Aorta (tissue), 5 donors: ENCODE measurements at regions not wholly inside any gene's neighbourhood (a gene's known extent, or its start where the extent isn't known, plus 50 kb on each side); places are given as distances from the start of the nearest gene placed in this dataset.

Experiments used
- ATAC-seq: fragments of 200-7000 bp; cut with Tn5 transposase; one replicate; pipeline ENCODE4 v1.9.1; 2022; ENCODE audit warnings: moderate library complexity; ENCODE audit not compliant: low FRiP score
- DNase-seq, 2 donors: peaks; one replicate each; pipeline ENCODE4 v3.0.0-alpha.2; 2020
- H3K27ac ChIP-seq, 2 donors: one replicate each; pipeline ENCODE4 v1.5.1; 2013; ENCODE audit warnings: low read length in 2 of 2, mild to moderate bottlenecking in 2 of 2, moderate library complexity in 2 of 2, control low read depth in 1 of 2, inconsistent platforms in 1 of 2, low read depth in 1 of 2
- H3K27me3 ChIP-seq, 2 donors: one replicate each; pipeline ENCODE4 v1.6.1; 2013; ENCODE audit warnings: control low read depth in 1 of 2, low read length in 1 of 2, mild to moderate bottlenecking in 1 of 2, moderate library complexity in 1 of 2; ENCODE audit not compliant: insufficient read depth in 2 of 2, control insufficient read depth in 1 of 2
- H3K36me3 ChIP-seq, 2 donors: one replicate each; pipeline ENCODE4 v1.6.1; 2013; ENCODE audit warnings: control low read depth in 1 of 2, low read length in 1 of 2, mild to moderate bottlenecking in 1 of 2; ENCODE audit not compliant: insufficient read depth in 2 of 2, control insufficient read depth in 1 of 2
- H3K4me1 ChIP-seq, 2 donors: one replicate each; pipeline ENCODE4 v1.6.1; 2013; ENCODE audit warnings: low read length in 2 of 2, control low read depth in 1 of 2, mild to moderate bottlenecking in 1 of 2, moderate library complexity in 1 of 2; ENCODE audit not compliant: insufficient read depth in 2 of 2, control insufficient read depth in 1 of 2
- H3K4me3 ChIP-seq, 2 donors: one replicate each; pipeline ENCODE4 v1.5.1; 2013; ENCODE audit warnings: low read length in 2 of 2, control low read depth in 1 of 2, mild to moderate bottlenecking in 1 of 2
- H3K9me3 ChIP-seq: one replicate; pipeline ENCODE4 v1.6.1; 2013; ENCODE audit warnings: mild to moderate bottlenecking, low read length; ENCODE audit not compliant: control insufficient read depth
- WGBS, 2 donors: extraction: QIAGEN DNeasy Blood & Tissue Kit; methylation state at CpG; one replicate each; pipeline ENCODE4 v1.1.7; 2013; 5-methylcytosine and 5-hydroxymethylcytosine counted together
- intact Hi-C, 2 donors: fragments of 100-400 bp; cut with DNase I; formaldehyde crosslinking; loops; one replicate each; pipeline versions ENCODE4 v1.14.2 to v1.15.0; 2022
- donor health status: healthy with polysubstance abuse.
- donor health status: Bipolar disorder and iron deficiency.
- donor health status: DM: no; HTN: no; CAD: no.
- donor health status: DM: no; HTN: no; CAD: no.
- donor health status: DM: yes; HTN: yes; CAD: no.

- no peak for ATAC-seq
- no peaks in the 10 kb centered on the region for H3K36me3 ChIP-seq
- H3K27ac ChIP-seq = no peak overlapping the region
- H3K4me1 ChIP-seq = no peaks in the 10 kb centered on the region
- H3K4me3 ChIP-seq = no peak overlapping the region
- no peak for DNase-seq
- no peaks in the 10 kb centered on the region for H3K9me3 ChIP-seq
- WGBS, 2 donors = 80 to 82% methylated on average over 1 of the region's 1 CpG
- intact Hi-C loops = no loop called here
- no peaks in the 10 kb centered on the region for H3K27me3 ChIP-seq
Measured at GRCh38 chr11:115860246-115860645, 356.0 kb upstream of the CADM1 start.

GRCh38 chr11:115848611-115849010 is 344.4 kb upstream of the CADM1 start:
- DNase-seq (no peak), ATAC-seq (no peak)
- Histone ChIP-seq H3K27ac (no peak overlapping the region), H3K9me3 (peaks cover 4% of the 10 kb centered on the region), H3K27me3 (peaks cover 0 to 4% of the 10 kb centered on the region in 2 donors), H3K4me1 (no peaks in the 10 kb centered on the region), H3K4me3 (no peak overlapping the region), H3K36me3 (no peaks in the 10 kb centered on the region)
- intact Hi-C loops = no loop called here
- WGBS, 2 donors = 52 to 56% methylated on average over 1 of the region's 1 CpG

GRCh38 chr11:115848080-115848479 is 343.9 kb upstream of the CADM1 start:
- intact Hi-C loops = no loop called here
- Histone ChIP-seq H3K27ac (no peak overlapping the region), H3K27me3 (peaks cover 0 to 4% of the 10 kb centered on the region in 2 donors), H3K9me3 (peaks cover 4% of the 10 kb centered on the region), H3K4me3 (no peak overlapping the region), H3K4me1 (no peaks in the 10 kb centered on the region), H3K36me3 (no peaks in the 10 kb centered on the region)
- DNase-seq (no peak), ATAC-seq (no peak)
- WGBS, 2 donors = 0 to 10% methylated on average over 1 of the region's 1 CpG

- no peak for DNase-seq
- Histone ChIP-seq H3K36me3 (no peaks in the 10 kb centered on the region), H3K27ac (no peak overlapping the region), H3K4me1 (no peaks in the 10 kb centered on the region), H3K4me3 (no peak overlapping the region), H3K9me3 (peaks cover 4% of the 10 kb centered on the region), H3K27me3 (peaks cover 0 to 4% of the 10 kb centered on the region in 2 donors)
- intact Hi-C loops = no loop called here
- 93 to 96% methylated on average over 1 of the region's 1 CpG for WGBS, 2 donors
- ATAC-seq = no peak
Measured at GRCh38 chr11:115845872-115846271, 341.7 kb upstream of the CADM1 start.

DNA sequence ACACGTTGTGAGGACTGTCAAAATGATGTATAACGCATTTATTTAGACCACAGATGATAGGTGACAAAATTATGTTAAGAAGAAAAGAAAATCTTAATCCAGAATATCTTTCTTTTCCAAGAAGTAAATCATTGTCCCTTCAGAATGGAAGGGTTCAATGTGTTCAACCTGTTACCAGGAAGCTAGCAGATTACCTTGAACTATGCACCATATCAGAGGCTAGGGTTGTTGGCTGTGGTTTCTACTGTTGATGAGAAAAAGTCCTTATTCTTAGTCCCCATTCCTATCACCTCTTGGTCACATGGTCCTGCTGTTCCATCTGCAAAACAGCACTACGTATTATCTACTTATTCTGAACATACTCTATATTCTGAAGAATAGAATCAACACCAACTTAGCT is 339.5 kb upstream of the CADM1 start:
- WGBS, 2 donors = 53 to 55% methylated on average over 3 of the region's 3 CpGs
- no peak overlapping the region for H3K4me3 ChIP-seq
- ATAC-seq (no peak), DNase-seq (no peak)
- no peaks in the 10 kb centered on the region for H3K4me1 ChIP-seq
- no peak overlapping the region for H3K27ac ChIP-seq
- peaks cover 0 to 4% of the 10 kb centered on the region in 2 donors for H3K27me3 ChIP-seq
- intact Hi-C loops = no loop called here
- H3K36me3 ChIP-seq = no peaks in the 10 kb centered on the region
- peaks cover 3% of the 10 kb centered on the region for H3K9me3 ChIP-seq

- ATAC-seq = no peak
- intact Hi-C loops = no loop called here
- H3K27ac ChIP-seq = no peak overlapping the region
- DNase-seq = no peak
- no peaks in the 10 kb centered on the region for H3K4me1 ChIP-seq
- no peaks in the 10 kb centered on the region for H3K36me3 ChIP-seq
- no peak overlapping the region for H3K4me3 ChIP-seq
- WGBS, 2 donors = 54 to 63% methylated on average over 1 of the region's 1 CpG
- peaks cover 3% of the 10 kb centered on the region for H3K9me3 ChIP-seq
- peaks cover 0 to 4% of the 10 kb centered on the region in 2 donors for H3K27me3 ChIP-seq
Measured at GRCh38 chr11:115843111-115843510, 338.9 kb upstream of the CADM1 start.

- DNase-seq (no peak), ATAC-seq (no peak)
- H3K36me3 ChIP-seq = no peaks in the 10 kb centered on the region
- H3K27me3 ChIP-seq = no peaks in the 10 kb centered on the region
- intact Hi-C loops = no loop called here
- no peak overlapping the region for H3K27ac ChIP-seq
- 79 to 86% methylated on average over 1 of the region's 1 CpG for WGBS, 2 donors
- no peak overlapping the region for H3K4me3 ChIP-seq
- H3K9me3 ChIP-seq = no peaks in the 10 kb centered on the region
- no peaks in the 10 kb centered on the region for H3K4me1 ChIP-seq
Measured at GRCh38 chr11:115820026-115820425, 315.8 kb upstream of the CADM1 start.

DNA sequence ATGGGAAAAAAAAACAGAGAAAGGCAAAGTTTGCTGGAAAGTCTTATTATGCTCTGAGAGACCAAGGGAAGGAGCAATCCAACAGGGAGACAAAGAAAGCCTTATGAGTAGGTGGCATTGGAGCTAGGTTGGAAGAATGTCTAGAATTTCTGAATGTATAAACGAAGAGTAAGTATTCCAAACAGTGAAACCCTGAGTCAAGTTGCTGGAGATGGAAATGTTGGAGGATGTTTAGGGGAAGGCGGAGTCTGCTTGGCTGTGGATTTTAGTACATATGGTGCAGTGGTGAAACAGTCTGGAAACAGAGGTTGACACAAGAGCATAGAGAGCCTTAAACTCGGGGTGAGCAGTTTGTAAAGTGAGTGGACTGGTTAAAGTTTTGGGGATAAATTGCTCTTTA is 314.8 kb upstream of the CADM1 start:
- H3K4me3 ChIP-seq = no peak overlapping the region
- no peak overlapping the region for H3K27ac ChIP-seq
- WGBS, 2 donors = 63 to 72% methylated on average over 3 of the region's 3 CpGs
- ATAC-seq (no peak), DNase-seq (no peak)
- no peaks in the 10 kb centered on the region for H3K9me3 ChIP-seq
- H3K36me3 ChIP-seq = no peaks in the 10 kb centered on the region
- no peaks in the 10 kb centered on the region for H3K27me3 ChIP-seq
- intact Hi-C loops = no loop called here
- no peaks in the 10 kb centered on the region for H3K4me1 ChIP-seq

DNA sequence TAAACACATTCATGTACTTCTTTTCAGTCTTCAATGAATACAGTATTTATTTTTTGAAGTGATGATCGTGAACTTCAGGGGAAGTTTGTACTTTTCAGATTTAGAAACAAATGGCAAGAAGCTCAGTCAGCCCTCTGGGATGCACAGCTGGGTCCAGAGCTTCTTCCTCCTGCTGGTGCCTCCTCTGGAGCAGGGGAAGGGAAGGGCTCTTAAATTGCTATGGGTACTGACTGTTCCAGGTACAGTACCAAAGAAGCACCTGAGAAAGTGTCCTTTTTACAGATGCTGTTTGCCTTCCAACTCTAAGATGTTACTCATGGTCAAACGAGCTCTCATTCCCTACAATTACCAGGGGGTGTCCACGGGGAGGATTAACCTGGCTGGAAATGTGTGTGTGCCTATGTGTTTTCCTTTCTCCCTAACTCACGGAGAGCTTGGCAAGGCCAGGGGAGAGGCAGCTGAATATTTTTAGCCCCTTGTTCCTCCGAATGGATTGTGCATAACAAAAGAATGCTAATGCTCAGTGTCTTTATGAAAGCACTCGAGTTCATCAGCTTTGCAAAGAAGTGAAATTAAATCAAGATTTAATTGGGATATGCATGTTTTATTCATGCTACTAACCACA is 313.7 kb upstream of the CADM1 start:
- Histone ChIP-seq H3K36me3 (no peaks in the 10 kb centered on the region), H3K9me3 (no peaks in the 10 kb centered on the region), H3K4me1 (no peaks in the 10 kb centered on the region), H3K27ac (no peak overlapping the region), H3K4me3 (no peak overlapping the region), H3K27me3 (no peaks in the 10 kb centered on the region)
- DNase-seq (no peak), ATAC-seq (no peak)
- intact Hi-C loops = no loop called here
- 15 to 18% methylated on average over 6 of the region's 6 CpGs for WGBS, 2 donors
